Breast epithelium (tissue), 4 donors: ENCODE measurements at regions not wholly inside any gene's neighbourhood (a gene's known extent, or its start where the extent isn't known, plus 50 kb on each side); places are given as distances from the start of the nearest gene placed in this dataset.
A peak's percentile ranks its signal among the peaks of the same experiment; 100 is the strongest.

Experiments
- DNase-seq, 2 donors: peaks; one replicate each; pipeline ENCODE4 v3.0.0-alpha.2; 2019; ENCODE audit warnings: low spot score in 2 of 2
- H3K27ac ChIP-seq, 2 donors: fragments of 200-600 bp; sonication (generic) in 1 of 2; one replicate each; pipeline ENCODE4 v1.5.1; 2016 to 2019; ENCODE audit warnings: mild to moderate bottlenecking in 1 of 2
- H3K27me3 ChIP-seq, 2 donors: fragments of 200-600 bp; sonication (generic) in 1 of 2; one replicate each; pipeline versions ENCODE4 v1.5.1 to v1.6.0; 2017 to 2019; ENCODE audit warnings: control low read depth in 1 of 2, mild to moderate bottlenecking in 1 of 2
- H3K36me3 ChIP-seq: fragments of 200-600 bp; one replicate; pipeline ENCODE4 v1.5.1; 2019
- H3K4me1 ChIP-seq, 2 donors: fragments of 200-600 bp; sonication (generic); one replicate each; pipeline ENCODE4 v1.5.1; 2016 to 2019; ENCODE audit warnings: control low read depth in 1 of 2
- H3K4me3 ChIP-seq, 3 donors: fragments of 200-600 bp; sonication (generic); 1 replicate in 2 of 3; 2 replicates in 1 of 3; pipeline ENCODE4 v1.5.1; 2016 to 2019; ENCODE audit warnings: mild to moderate bottlenecking in 3 of 3, moderate library complexity in 2 of 3
- H3K9me3 ChIP-seq, 2 donors: fragments of 200-600 bp; sonication (generic) in 1 of 2; one replicate each; pipeline ENCODE4 v1.5.1; 2016 to 2019; ENCODE audit warnings: control low read depth in 1 of 2
- CTCF ChIP-seq, 3 donors: fragments of 450-650 bp; IDR thresholded peaks; one replicate each; pipeline ENCODE4 v1.5.1; 2016 to 2017; ENCODE audit warnings: antibody characterized with exemption in 3 of 3, mild to moderate bottlenecking in 3 of 3, moderate library complexity in 3 of 3
- POLR2A ChIP-seq: fragments of 450-650 bp; IDR thresholded peaks from one replicate; pipeline ENCODE4 v1.6.1; 2016; ENCODE audit warnings: antibody characterized with exemption, mild to moderate bottlenecking, moderate library complexity
- POLR2AphosphoS5 ChIP-seq, 3 donors: sonication (generic); formaldehyde crosslinking; IDR thresholded peaks; one replicate each; pipeline ENCODE4 v1.6.1; 2017; ENCODE audit warnings: antibody characterized with exemption in 3 of 3
- intact Hi-C: fragments of 100-400 bp; cut with DNase I; formaldehyde crosslinking; loops from one replicate; pipeline ENCODE4 v1.15.1; 2023; ENCODE audit warnings: low total_unique reads

- no peak for TF ChIP-seq CTCF (IDR thresholded peaks at IDR 0.05)
- no peak for TF ChIP-seq POLR2AphosphoS5 (IDR thresholded peaks at IDR 0.05)
- no peak for TF ChIP-seq POLR2A
- Histone ChIP-seq H3K9me3 (no peaks in the 10 kb centered on the region), H3K27me3 (no peaks in the 10 kb centered on the region), H3K4me3 (no peak overlapping the region), H3K27ac (peak overlapping the region in 1 of 2 donors; percentile 84), H3K4me1 (peaks cover 0 to 12% of the 10 kb centered on the region in 2 donors), H3K36me3 (no peaks in the 10 kb centered on the region)
- intact Hi-C loops = no loop called here
- no peak for DNase-seq
Observed at GRCh38 chr3:102183186-102183585, 251.6 kb upstream of the ZPLD1 start.

- H3K27me3 ChIP-seq = no peaks in the 10 kb centered on the region
- H3K4me1 ChIP-seq = peaks cover 0 to 12% of the 10 kb centered on the region in 2 donors
- H3K9me3 ChIP-seq = no peaks in the 10 kb centered on the region
- no peak overlapping the region for H3K4me3 ChIP-seq
- no peak for DNase-seq
- peak overlapping the region in 1 of 2 donors; percentile 84 for H3K27ac ChIP-seq
- H3K36me3 ChIP-seq = no peaks in the 10 kb centered on the region
- no peak for TF ChIP-seq POLR2AphosphoS5 (IDR thresholded peaks at IDR 0.05)
- TF ChIP-seq CTCF (IDR thresholded peaks at IDR 0.05) = no peak
- TF ChIP-seq POLR2A = no peak
- intact Hi-C loops = no loop called here
Observed at GRCh38 chr3:102183623-102184022, 251.2 kb upstream of the ZPLD1 start.

- H3K27ac ChIP-seq = peak overlapping the region; percentile 42 to 70
- no peak overlapping the region for H3K4me3 ChIP-seq
- H3K36me3 ChIP-seq = no peaks in the 10 kb centered on the region
- intact Hi-C loops = no loop called here
- no peaks in the 10 kb centered on the region for H3K27me3 ChIP-seq
- no peaks in the 10 kb centered on the region for H3K9me3 ChIP-seq
- TF ChIP-seq POLR2A = no peak
- TF ChIP-seq POLR2AphosphoS5 (IDR thresholded peaks at IDR 0.05) = no peak
- TF ChIP-seq CTCF (IDR thresholded peaks at IDR 0.05) = no peak
- no peaks in the 10 kb centered on the region for H3K4me1 ChIP-seq
- no peak for DNase-seq
Observed at GRCh38 chr3:102189541-102189940, 245.3 kb upstream of the ZPLD1 start.

GRCh38 chr3:102189956-102190723, 244.7 kb upstream of the ZPLD1 start:
- Histone ChIP-seq H3K36me3 (no peaks in the 10 kb centered on the region), H3K27ac (peak overlapping the region; percentile 42 to 70), H3K4me3 (peak overlapping the region in 1 of 3 donors; percentile 29), H3K4me1 (no peaks in the 10 kb centered on the region), H3K27me3 (no peaks in the 10 kb centered on the region), H3K9me3 (no peaks in the 10 kb centered on the region)
- intact Hi-C loops = no loop called here
- TF ChIP-seq POLR2AphosphoS5 (IDR thresholded peaks at IDR 0.05) (peak in 1 of 3 donors; percentile 22), CTCF (IDR thresholded peaks at IDR 0.05) (no peak)
- DNase-seq = peak in 1 of 2 donors; percentile 53

GRCh38 chr3:102192575-102192974, 242.2 kb upstream of the ZPLD1 start:
- Histone ChIP-seq H3K4me3 (no peak overlapping the region), H3K27ac (peak overlapping the region; percentile 41 to 83), H3K36me3 (no peaks in the 10 kb centered on the region), H3K27me3 (no peaks in the 10 kb centered on the region), H3K9me3 (no peaks in the 10 kb centered on the region), H3K4me1 (no peaks in the 10 kb centered on the region)
- TF ChIP-seq POLR2A (no peak), CTCF (IDR thresholded peaks at IDR 0.05) (no peak), POLR2AphosphoS5 (IDR thresholded peaks at IDR 0.05) (no peak)
- intact Hi-C loops = no loop called here
- no peak for DNase-seq
